ENCODE measurements at regions not wholly inside any gene's neighbourhood (a gene's known extent, or its start where the extent isn't known, plus 50 kb on each side); places are given as distances from the start of the nearest gene placed in this dataset.

GRCh38 chr1:241423541-241424479 is 66.8 kb upstream of the RGS7 start:
- DNase-seq (ENCODE audit: low read depth, low spot score) = no peak
- Histone ChIP-seq H3K9ac (ENCODE audit: insufficient read length) (no peak overlapping the region), H3K9me3 (ENCODE audit: low read depth, low read length) (no peaks in the 10 kb centered on the region), H3K36me3 (ENCODE audit: insufficient read depth, low read length) (no peaks in the 10 kb centered on the region), H3K4me3 (peak overlapping the region; percentile 22; the same call in 1 of the 2 replicates), H3K27ac (no peak overlapping the region)
- TF ChIP-seq EZH2 (IDR thresholded peaks at IDR 0.05) (peak; percentile 48), FOXP2 (optimal IDR thresholded peaks at IDR 0.05; ENCODE audit: control extremely low read depth, extremely low read length, insufficient read depth) (no peak), POLR2AphosphoS5 (IDR thresholded peaks at IDR 0.05; ENCODE audit: borderline replicate concordance, low read depth, low read length) (no peak)

- Histone ChIP-seq H3K9me3 (ENCODE audit: low read depth, low read length) (no peaks in the 10 kb centered on the region), H3K9ac (ENCODE audit: insufficient read length) (no peak overlapping the region), H3K27ac (no peak overlapping the region), H3K36me3 (ENCODE audit: insufficient read depth, low read length) (no peaks in the 10 kb centered on the region), H3K4me3 (no peak overlapping the region)
- DNase-seq (ENCODE audit: low read depth, low spot score) = no peak
- TF ChIP-seq POLR2AphosphoS5 (IDR thresholded peaks at IDR 0.05; ENCODE audit: borderline replicate concordance, low read depth, low read length) (no peak), FOXP2 (optimal IDR thresholded peaks at IDR 0.05; ENCODE audit: control extremely low read depth, extremely low read length, insufficient read depth) (no peak), EZH2 (IDR thresholded peaks at IDR 0.05) (no peak)
These were observed 65.5 kb upstream of the RGS7 start for GRCh38 chr1:241422470-241422869.

- no peak overlapping the region for H3K4me3 ChIP-seq
- no peak for DNase-seq (ENCODE audit: low read depth, low spot score)
- no peak overlapping the region for H3K27ac ChIP-seq
- H3K9me3 ChIP-seq (ENCODE audit: low read depth, low read length) = no peaks in the 10 kb centered on the region
- no peak overlapping the region for H3K9ac ChIP-seq (ENCODE audit: insufficient read length)
- TF ChIP-seq EZH2 (IDR thresholded peaks at IDR 0.05) = no peak
- TF ChIP-seq FOXP2 (optimal IDR thresholded peaks at IDR 0.05; ENCODE audit: control extremely low read depth, extremely low read length, insufficient read depth) = no peak
- no peak for TF ChIP-seq POLR2AphosphoS5 (IDR thresholded peaks at IDR 0.05; ENCODE audit: borderline replicate concordance, low read depth, low read length)
- no peaks in the 10 kb centered on the region for H3K36me3 ChIP-seq (ENCODE audit: insufficient read depth, low read length)
These were observed 63.0 kb upstream of the RGS7 start for GRCh38 chr1:241419986-241420385.

GRCh38 chr1:241417258-241417657 is 60.3 kb upstream of the RGS7 start:
- no peaks in the 10 kb centered on the region for H3K36me3 ChIP-seq (ENCODE audit: insufficient read depth, low read length)
- H3K4me3 ChIP-seq = no peak overlapping the region
- no peak overlapping the region for H3K27ac ChIP-seq
- no peaks in the 10 kb centered on the region for H3K9me3 ChIP-seq (ENCODE audit: low read depth, low read length)
- TF ChIP-seq EZH2 (IDR thresholded peaks at IDR 0.05) (no peak), FOXP2 (optimal IDR thresholded peaks at IDR 0.05; ENCODE audit: control extremely low read depth, extremely low read length, insufficient read depth) (no peak), POLR2AphosphoS5 (IDR thresholded peaks at IDR 0.05; ENCODE audit: borderline replicate concordance, low read depth, low read length) (no peak)
- no peak overlapping the region for H3K9ac ChIP-seq (ENCODE audit: insufficient read length)
- no peak for DNase-seq (ENCODE audit: low read depth, low spot score)

GRCh38 chr1:241413974-241414373 is 57.0 kb upstream of the RGS7 start:
- Histone ChIP-seq H3K4me3 (no peak overlapping the region), H3K27ac (no peak overlapping the region), H3K9ac (ENCODE audit: insufficient read length) (no peak overlapping the region), H3K9me3 (ENCODE audit: low read depth, low read length) (no peaks in the 10 kb centered on the region), H3K36me3 (ENCODE audit: insufficient read depth, low read length) (no peaks in the 10 kb centered on the region)
- DNase-seq (ENCODE audit: low read depth, low spot score) = no peak
- TF ChIP-seq POLR2AphosphoS5 (IDR thresholded peaks at IDR 0.05; ENCODE audit: borderline replicate concordance, low read depth, low read length) = no peak
- TF ChIP-seq EZH2 (IDR thresholded peaks at IDR 0.05) = no peak
- no peak for TF ChIP-seq FOXP2 (optimal IDR thresholded peaks at IDR 0.05; ENCODE audit: control extremely low read depth, extremely low read length, insufficient read depth)

GRCh38 chr1:241413386-241413785 is 56.4 kb upstream of the RGS7 start:
- DNase-seq (ENCODE audit: low read depth, low spot score) = no peak
- H3K36me3 ChIP-seq (ENCODE audit: insufficient read depth, low read length) = no peaks in the 10 kb centered on the region
- no peak overlapping the region for H3K27ac ChIP-seq
- TF ChIP-seq EZH2 (IDR thresholded peaks at IDR 0.05) = no peak
- no peak for TF ChIP-seq FOXP2 (optimal IDR thresholded peaks at IDR 0.05; ENCODE audit: control extremely low read depth, extremely low read length, insufficient read depth)
- TF ChIP-seq POLR2AphosphoS5 (IDR thresholded peaks at IDR 0.05; ENCODE audit: borderline replicate concordance, low read depth, low read length) = no peak
- no peak overlapping the region for H3K4me3 ChIP-seq
- no peaks in the 10 kb centered on the region for H3K9me3 ChIP-seq (ENCODE audit: low read depth, low read length)
- H3K9ac ChIP-seq (ENCODE audit: insufficient read length) = no peak overlapping the region

GRCh38 chr1:241412646-241413045 is 55.6 kb upstream of the RGS7 start:
- H3K9me3 ChIP-seq (ENCODE audit: low read depth, low read length) = no peaks in the 10 kb centered on the region
- H3K27ac ChIP-seq = no peak overlapping the region
- no peak for DNase-seq (ENCODE audit: low read depth, low spot score)
- H3K9ac ChIP-seq (ENCODE audit: insufficient read length) = no peak overlapping the region
- no peak overlapping the region for H3K4me3 ChIP-seq
- TF ChIP-seq EZH2 (IDR thresholded peaks at IDR 0.05) = no peak
- no peak for TF ChIP-seq POLR2AphosphoS5 (IDR thresholded peaks at IDR 0.05; ENCODE audit: borderline replicate concordance, low read depth, low read length)
- no peak for TF ChIP-seq FOXP2 (optimal IDR thresholded peaks at IDR 0.05; ENCODE audit: control extremely low read depth, extremely low read length, insufficient read depth)
- no peaks in the 10 kb centered on the region for H3K36me3 ChIP-seq (ENCODE audit: insufficient read depth, low read length)

- no peak overlapping the region for H3K4me3 ChIP-seq
- no peak for DNase-seq (ENCODE audit: low read depth, low spot score)
- no peaks in the 10 kb centered on the region for H3K9me3 ChIP-seq (ENCODE audit: low read depth, low read length)
- H3K36me3 ChIP-seq (ENCODE audit: insufficient read depth, low read length) = no peaks in the 10 kb centered on the region
- TF ChIP-seq FOXP2 (optimal IDR thresholded peaks at IDR 0.05; ENCODE audit: control extremely low read depth, extremely low read length, insufficient read depth) (no peak), EZH2 (IDR thresholded peaks at IDR 0.05) (no peak), POLR2AphosphoS5 (IDR thresholded peaks at IDR 0.05; ENCODE audit: borderline replicate concordance, low read depth, low read length) (no peak)
- no peak overlapping the region for H3K27ac ChIP-seq
- H3K9ac ChIP-seq (ENCODE audit: insufficient read length) = no peak overlapping the region
These were observed 54.9 kb upstream of the RGS7 start for GRCh38 chr1:241411776-241412338.

Measured in SK-N-MC (cell line).